H1 (cell line): ENCODE measurements at regions not wholly inside any gene's neighbourhood (a gene's known extent, or its start where the extent isn't known, plus 50 kb on each side); places are given as distances from the start of the nearest gene placed in this dataset.

Experiments used
- ASH2L ChIP-seq: fragments of 200-600, 300-600 bp; sonication (generic); IDR thresholded peaks from one replicate; pipeline ENCODE4 v1.7.1; 2017; ENCODE audit warnings: low read length
- CHD1 ChIP-seq: IDR thresholded peaks from 2 replicates; pipeline ENCODE4 v1.6.1; 2012; ENCODE audit warnings: low read depth, low read length, improper control_type of control experiment
- MAFK ChIP-seq: IDR thresholded peaks from 2 replicates; pipeline ENCODE4 v1.6.1; 2012; ENCODE audit warnings: low read depth, mild to moderate bottlenecking, improper control_type of control experiment, low read length
- ZNF274 ChIP-seq: IDR thresholded peaks from 2 replicates; pipeline ENCODE4 v1.7.0; 2012; ENCODE audit warnings: low read length, borderline replicate concordance; ENCODE audit errors: extremely low read depth

DNA sequence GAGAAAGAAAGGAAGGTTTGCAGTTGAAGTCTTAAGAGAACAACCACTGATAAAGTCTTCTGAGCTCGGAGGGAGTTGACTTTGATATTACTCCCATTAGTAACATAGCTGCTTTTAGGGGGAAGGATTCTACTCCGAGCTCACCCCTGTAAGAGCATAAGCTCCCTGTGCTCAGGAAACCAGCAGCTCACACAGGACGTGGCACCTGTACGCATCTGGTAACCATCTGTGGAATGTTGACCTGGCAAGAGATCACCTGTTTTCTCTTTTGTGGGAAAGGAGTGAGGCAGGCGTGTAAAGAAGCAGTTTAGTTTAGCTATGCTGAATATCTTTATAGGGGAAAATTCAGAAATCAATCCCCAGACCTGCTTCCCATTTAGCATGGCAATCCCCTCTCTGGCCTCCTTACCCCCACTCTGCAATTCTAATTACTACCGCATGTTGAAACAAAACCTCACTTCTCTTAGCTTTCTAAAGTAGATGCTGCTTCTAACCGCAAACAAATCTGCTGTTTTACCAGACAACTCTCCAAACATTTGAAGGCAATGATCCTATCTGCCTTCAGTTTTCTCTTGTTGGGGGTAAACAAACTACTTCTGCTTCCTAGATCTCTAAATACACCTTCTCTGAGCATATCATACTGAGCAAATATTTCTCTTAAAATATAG lies 121.8 kb upstream of the KCNK1 start (continued):
- TF ChIP-seq CHD1 (no peak), MAFK (no peak), ZNF274 (no peak), ASH2L (no peak)
